HEK293 (cell line): ENCODE measurements at regions not wholly inside any gene's neighbourhood (a gene's known extent, or its start where the extent isn't known, plus 50 kb on each side); places are given as distances from the start of the nearest gene placed in this dataset.

Experiments
- CTCF ChIA-PET: fragments of 350-600 bp; formaldehyde crosslinking; extraction: SDS; loops from one replicate; lab custom pipeline; 2021; ENCODE audit warnings: antibody characterized with exemption; lab: Yijun Ruan, JAX
- POLR2A ChIA-PET: fragments of 300-600 bp; formaldehyde crosslinking; extraction: SDS; loops from one replicate; lab custom pipeline; 2020; ENCODE audit warnings: antibody characterized with exemption, inconsistent platforms; lab: Yijun Ruan, JAX
- H3K27ac ChIP-seq: fragments of 200-500 bp; sonication (Bioruptor generic); 2 replicates; pipeline ENCODE4 v1.5.1; 2014; ENCODE audit warnings: low read depth, low read length, control low read depth, inconsistent platforms; ENCODE audit errors: extremely low read depth
- H3K36me3 ChIP-seq, 2 experiments: fragments of 200-500 bp in 1 of 2; sonication (Bioruptor generic) in 1 of 2; 1 replicate in 1 of 2; 2 replicates in 1 of 2; pipeline ENCODE4 v1.5.1; 2014 to 2017; ENCODE audit warnings: inconsistent platforms in 2 of 2, low read length in 2 of 2; ENCODE audit not compliant: control insufficient read depth in 2 of 2, insufficient read depth in 1 of 2
- H3K4me1 ChIP-seq: fragments of 200-500 bp; sonication (Bioruptor generic); 2 replicates; pipeline ENCODE4 v1.5.1; 2014; ENCODE audit warnings: mild to moderate bottlenecking, low read length, inconsistent platforms; ENCODE audit not compliant: control insufficient read depth, insufficient read depth
- H3K4me3 ChIP-seq: 2 replicates; pipeline ENCODE4 v1.5.1; 2011; ENCODE audit warnings: low read depth, mild to moderate bottlenecking, control low read depth, low read length, moderate library complexity
- H3K9me3 ChIP-seq: fragments of 200-500 bp; sonication (Bioruptor generic); 2 replicates; pipeline ENCODE4 v1.5.1; 2014; ENCODE audit warnings: low read depth, low read length, inconsistent platforms; ENCODE audit not compliant: control insufficient read depth, insufficient read depth
- GLIS1 ChIP-seq: fragments of 450-650 bp; formaldehyde crosslinking; IDR thresholded peaks from 2 replicates; pipeline ENCODE4 v1.5.1; 2016; ENCODE audit warnings: missing biosample characterization, missing genetic modification characterization
- IKZF3 ChIP-seq: fragments of 450-650 bp; IDR thresholded peaks from 2 replicates; pipeline ENCODE4 v1.5.0; 2018; ENCODE audit warnings: missing biosample characterization, mild to moderate bottlenecking, missing genetic modification characterization, moderate library complexity
- KLF10 ChIP-seq: fragments of 450-650 bp; IDR thresholded peaks from 2 replicates; pipeline ENCODE4 v1.5.1; 2018; ENCODE audit warnings: missing biosample characterization, mild to moderate bottlenecking, missing genetic modification characterization
- MEIS1 ChIP-seq: sonication (generic); formaldehyde crosslinking; IDR thresholded peaks from 2 replicates; pipeline ENCODE4 v1.8.1; 2022; ENCODE audit warnings: missing genetic modification reagents, mild to moderate bottlenecking, borderline replicate concordance
- MYNN ChIP-seq: fragments of 450-650 bp; formaldehyde crosslinking; IDR thresholded peaks from 2 replicates; pipeline ENCODE4 v1.5.1; 2016; ENCODE audit warnings: missing biosample characterization, missing genetic modification characterization, borderline replicate concordance
- OSR2 ChIP-seq: fragments of 450-650 bp; formaldehyde crosslinking; IDR thresholded peaks from 2 replicates; pipeline ENCODE4 v1.5.1; 2016; ENCODE audit warnings: missing biosample characterization, missing genetic modification characterization
- PRDM1 ChIP-seq: fragments of 450-650 bp; formaldehyde crosslinking; IDR thresholded peaks from 2 replicates; pipeline ENCODE4; 2016; ENCODE audit warnings: missing biosample characterization, missing genetic modification characterization
- SETDB1 ChIP-seq: IDR thresholded peaks from one replicate; pipeline ENCODE4 v1.6.1; 2017; ENCODE audit warnings: mild to moderate bottlenecking, low read length, moderate library complexity, mixed read lengths; ENCODE audit not compliant: insufficient read length
- SP7 ChIP-seq: fragments of 450-650 bp; formaldehyde crosslinking; IDR thresholded peaks from 2 replicates; pipeline ENCODE4 v1.5.1; 2016; ENCODE audit warnings: missing biosample characterization, missing genetic modification characterization
- TCF7L2 ChIP-seq: IDR thresholded peaks from 2 replicates; pipeline ENCODE4 v1.6.1; 2011; ENCODE audit warnings: low read depth, mild to moderate bottlenecking, inconsistent platforms, low read length, moderate library complexity, borderline replicate concordance
- ZFP69B ChIP-seq: fragments of 450-650 bp; formaldehyde crosslinking; IDR thresholded peaks from 2 replicates; pipeline ENCODE4 v1.5.1; 2016; ENCODE audit warnings: missing biosample characterization, missing genetic modification characterization
- ZIC2 ChIP-seq: fragments of 450-650 bp; formaldehyde crosslinking; IDR thresholded peaks from 2 replicates; pipeline ENCODE4 v1.5.1; 2016; ENCODE audit warnings: missing biosample characterization, missing genetic modification characterization
- ZNF138 ChIP-seq: fragments of 450-650 bp; formaldehyde crosslinking; IDR thresholded peaks from 2 replicates; pipeline ENCODE4 v1.5.1; 2016; ENCODE audit warnings: missing biosample characterization, missing genetic modification characterization, borderline replicate concordance
- ZNF140 ChIP-seq: fragments of 450-650 bp; formaldehyde crosslinking; IDR thresholded peaks from 2 replicates; pipeline ENCODE4 v1.5.1; 2016; ENCODE audit warnings: missing biosample characterization, missing genetic modification characterization
- ZNF266 ChIP-seq: fragments of 450-650 bp; formaldehyde crosslinking; IDR thresholded peaks from 2 replicates; pipeline ENCODE4 v1.5.1; 2016; ENCODE audit warnings: missing biosample characterization, missing genetic modification characterization, low read depth
- ZNF366 ChIP-seq: fragments of 450-650 bp; formaldehyde crosslinking; conservative IDR thresholded peaks from 2 replicates; pipeline ENCODE4 v1.5.1; 2016; ENCODE audit warnings: missing biosample characterization, missing genetic modification characterization
- ZNF449 ChIP-seq: fragments of 450-650 bp; formaldehyde crosslinking; IDR thresholded peaks from 2 replicates; pipeline ENCODE4 v1.5.1; 2017; ENCODE audit warnings: missing biosample characterization, mild to moderate bottlenecking, missing genetic modification characterization, moderate library complexity
- ZNF513 ChIP-seq: fragments of 450-650 bp; IDR thresholded peaks from 2 replicates; pipeline ENCODE4 v1.5.1; 2018; ENCODE audit warnings: missing biosample characterization, missing genetic modification characterization
- ZNF558 ChIP-seq: fragments of 450-650 bp; formaldehyde crosslinking; IDR thresholded peaks from 2 replicates; pipeline ENCODE4 v1.5.1; 2016; ENCODE audit warnings: missing biosample characterization, missing genetic modification characterization
- ZNF585B ChIP-seq: fragments of 450-650 bp; formaldehyde crosslinking; IDR thresholded peaks from 2 replicates; pipeline ENCODE4 v1.5.1; 2016; ENCODE audit warnings: missing biosample characterization, missing genetic modification characterization
- ZNF660 ChIP-seq: fragments of 450-650 bp; IDR thresholded peaks from 2 replicates; pipeline ENCODE4 v1.5.1; 2018; ENCODE audit warnings: missing biosample characterization, mild to moderate bottlenecking, missing genetic modification characterization
- ZSCAN30 ChIP-seq: fragments of 450-650 bp; IDR thresholded peaks from 2 replicates; pipeline ENCODE4 v1.5.1; 2018; ENCODE audit warnings: missing biosample characterization, mild to moderate bottlenecking, missing genetic modification characterization, moderate library complexity
- TF ChIP-seq, protein P1 (sequence below): fragments of 450-650 bp; formaldehyde crosslinking; IDR thresholded peaks from 2 replicates; pipeline ENCODE4 v1.5.1; 2016; ENCODE audit warnings: missing biosample characterization, missing genetic modification characterization

- Histone ChIP-seq H3K4me1 (no peaks in the 10 kb centered on the region), H3K36me3 (no peaks in the 10 kb centered on the region), H3K27ac (no peak overlapping the region), H3K4me3 (no peak overlapping the region), H3K9me3 (no peaks in the 10 kb centered on the region)
- CTCF ChIA-PET = interaction anchor here (0.6 kb wide), 1 partner anchor 119 kb away, joined by 3 read pairs; no protein-coding TSS in a partner anchor
- TF ChIP-seq, protein P1, sequence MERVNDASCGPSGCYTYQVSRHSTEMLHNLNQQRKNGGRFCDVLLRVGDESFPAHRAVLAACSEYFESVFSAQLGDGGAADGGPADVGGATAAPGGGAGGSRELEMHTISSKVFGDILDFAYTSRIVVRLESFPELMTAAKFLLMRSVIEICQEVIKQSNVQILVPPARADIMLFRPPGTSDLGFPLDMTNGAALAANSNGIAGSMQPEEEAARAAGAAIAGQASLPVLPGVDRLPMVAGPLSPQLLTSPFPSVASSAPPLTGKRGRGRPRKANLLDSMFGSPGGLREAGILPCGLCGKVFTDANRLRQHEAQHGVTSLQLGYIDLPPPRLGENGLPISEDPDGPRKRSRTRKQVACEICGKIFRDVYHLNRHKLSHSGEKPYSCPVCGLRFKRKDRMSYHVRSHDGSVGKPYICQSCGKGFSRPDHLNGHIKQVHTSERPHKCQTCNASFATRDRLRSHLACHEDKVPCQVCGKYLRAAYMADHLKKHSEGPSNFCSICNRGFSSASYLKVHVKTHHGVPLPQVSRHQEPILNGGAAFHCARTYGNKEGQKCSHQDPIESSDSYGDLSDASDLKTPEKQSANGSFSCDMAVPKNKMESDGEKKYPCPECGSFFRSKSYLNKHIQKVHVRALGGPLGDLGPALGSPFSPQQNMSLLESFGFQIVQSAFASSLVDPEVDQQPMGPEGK (tag by site-specific recombination) = no peak
- TF ChIP-seq ZNF366 (tag by site-specific recombination) (no peak), SP7 (tag by site-specific recombination) (no peak), MEIS1 (CRISPR knock-in tag) (no peak), ZNF660 (tag by site-specific recombination) (no peak), TCF7L2 (no peak), KLF10 (tag by site-specific recombination) (no peak), ZNF138 (tag by site-specific recombination) (no peak), ZFP69B (tag by site-specific recombination) (no peak), ZNF558 (tag by site-specific recombination) (no peak), ZSCAN30 (tag by site-specific recombination) (no peak), SETDB1 (no peak), ZNF449 (tag by site-specific recombination) (no peak), ZNF140 (tag by site-specific recombination) (no peak)
- POLR2A ChIA-PET = no interaction called here
These were observed 74.9 kb upstream of the CMKLR1 start for GRCh38 chr12:108414021-108414420.

DNA sequence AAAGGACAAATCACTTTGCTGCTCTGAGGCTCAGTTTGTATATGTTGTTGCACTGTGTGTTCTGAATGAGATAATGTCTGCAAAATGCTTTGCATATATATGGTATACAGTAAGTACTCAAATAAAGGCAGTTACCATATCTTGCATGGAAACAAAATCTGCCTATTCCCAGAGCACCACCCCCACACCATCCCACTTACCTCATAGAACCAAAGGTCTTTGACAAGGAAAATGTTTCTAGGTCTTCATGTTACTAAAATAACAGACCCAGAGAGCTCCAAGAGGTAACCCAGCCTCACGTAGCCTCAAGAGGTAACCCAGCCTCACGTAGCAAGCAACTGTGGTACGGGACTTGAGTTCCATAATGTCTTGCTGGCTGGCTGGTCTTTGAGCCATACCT is 71.6 kb upstream of the CMKLR1 start:
- Histone ChIP-seq H3K27ac (no peak overlapping the region), H3K4me1 (no peaks in the 10 kb centered on the region), H3K9me3 (no peaks in the 10 kb centered on the region; the same call in 1 of the 2 replicates), H3K36me3 (no peaks in the 10 kb centered on the region), H3K4me3 (no peak overlapping the region)
- ChIA-PET CTCF (no interaction called here), POLR2A (no interaction called here)
- TF ChIP-seq MYNN = no peak
- TF ChIP-seq ZNF266 (tag by site-specific recombination) = no peak
- TF ChIP-seq ZIC2 (tag by site-specific recombination) = no peak
- no peak for TF ChIP-seq OSR2
- no peak for TF ChIP-seq IKZF3 (tag by site-specific recombination)
- no peak for TF ChIP-seq ZSCAN30 (tag by site-specific recombination)
- no peak for TF ChIP-seq ZNF585B (tag by site-specific recombination)
- no peak for TF ChIP-seq GLIS1 (tag by site-specific recombination)
- TF ChIP-seq ZNF513 = no peak
- no peak for TF ChIP-seq PRDM1
